H9 (cell line): ENCODE measurements at regions not wholly inside any gene's neighbourhood (a gene's known extent, or its start where the extent isn't known, plus 50 kb on each side); places are given as distances from the start of the nearest gene placed in this dataset.

ENCODE experiments used
- DNase-seq: peaks from one replicate; pipeline ENCODE4 v3.0.0-alpha.2; 2017
- H2AFZ ChIP-seq: one replicate; pipeline ENCODE4 v1.6.1; 2013; ENCODE audit warnings: mild to moderate bottlenecking, low read length, control low read depth, moderate library complexity
- H2AK5ac ChIP-seq: 2 replicates; pipeline ENCODE4 v1.6.1; 2013; ENCODE audit warnings: low read length, control low read depth, mixed read lengths; ENCODE audit not compliant: insufficient read length
- H2BK120ac ChIP-seq: one replicate; pipeline ENCODE4 v1.6.1; 2013; ENCODE audit warnings: low read depth, mild to moderate bottlenecking, low read length, control low read depth, inconsistent platforms; ENCODE audit not compliant: poor library complexity, severe bottlenecking
- H2BK12ac ChIP-seq: 2 replicates; pipeline ENCODE4 v1.6.1; 2013; ENCODE audit warnings: low read length, control low read depth, mixed read lengths, low read depth; ENCODE audit not compliant: insufficient read length
- H2BK15ac ChIP-seq: 2 replicates; pipeline ENCODE4 v1.6.1; 2013; ENCODE audit warnings: low read depth, low read length, control low read depth
- H2BK20ac ChIP-seq: one replicate; pipeline ENCODE4 v1.6.1; 2013; ENCODE audit warnings: low read depth, mild to moderate bottlenecking, low read length, control low read depth, inconsistent platforms; ENCODE audit not compliant: poor library complexity, severe bottlenecking
- H2BK5ac ChIP-seq: 2 replicates; pipeline ENCODE4 v1.6.1; 2013; ENCODE audit warnings: low read length, control low read depth, mixed read lengths; ENCODE audit not compliant: insufficient read length
- H3K14ac ChIP-seq: 2 replicates; pipeline ENCODE4 v1.6.1; 2013; ENCODE audit warnings: low read length, control low read depth; ENCODE audit not compliant: insufficient read depth
- H3K18ac ChIP-seq: 2 replicates; pipeline ENCODE4 v1.6.1; 2013; ENCODE audit warnings: low read depth, mild to moderate bottlenecking, mixed read lengths, low read length, control low read depth; ENCODE audit not compliant: insufficient read length
- H3K23ac ChIP-seq: 2 replicates; pipeline ENCODE4 v1.6.1; 2013; ENCODE audit warnings: low read length, control low read depth, mixed read lengths, low read depth; ENCODE audit not compliant: insufficient read length
- H3K23me2 ChIP-seq: 2 replicates; pipeline ENCODE4 v1.6.1; 2013; ENCODE audit warnings: low read depth, mild to moderate bottlenecking, mixed read lengths, low read length, control low read depth; ENCODE audit not compliant: insufficient read length, poor library complexity, severe bottlenecking
- H3K27ac ChIP-seq: 2 replicates; pipeline ENCODE4 v1.5.1; 2013; ENCODE audit warnings: low read length, control low read depth, mixed read lengths, low read depth; ENCODE audit not compliant: insufficient read length
- H3K27me3 ChIP-seq: 2 replicates; pipeline ENCODE4 v1.6.1; 2013; ENCODE audit warnings: low read length, control low read depth, inconsistent platforms; ENCODE audit not compliant: insufficient read depth
- H3K4ac ChIP-seq: 2 replicates; pipeline ENCODE4 v1.6.1; 2013; ENCODE audit warnings: low read depth, mild to moderate bottlenecking, control low read depth, inconsistent platforms, low read length, moderate library complexity
- H3K4me1 ChIP-seq: 2 replicates; pipeline ENCODE4 v1.6.1; 2013; ENCODE audit warnings: low read length, control low read depth, inconsistent platforms; ENCODE audit not compliant: insufficient read depth
- H3K4me2 ChIP-seq: 2 replicates; pipeline ENCODE4 v1.6.1; 2013; ENCODE audit warnings: low read length, control low read depth, mixed read lengths; ENCODE audit not compliant: insufficient read length, insufficient read depth
- H3K56ac ChIP-seq: 2 replicates; pipeline ENCODE4 v1.6.1; 2013; ENCODE audit warnings: low read depth, mild to moderate bottlenecking, mixed read lengths, low read length, control low read depth; ENCODE audit not compliant: insufficient read length
- H3K79me1 ChIP-seq: 2 replicates; pipeline ENCODE4 v1.6.1; 2013; ENCODE audit warnings: low read depth, mild to moderate bottlenecking, moderate library complexity, low read length, control low read depth, inconsistent platforms; ENCODE audit not compliant: insufficient read depth, poor library complexity, severe bottlenecking
- H3K79me2 ChIP-seq: 2 replicates; pipeline ENCODE4 v1.6.1; 2013; ENCODE audit warnings: low read length, control low read depth, inconsistent platforms; ENCODE audit not compliant: insufficient read depth
- H3K9ac ChIP-seq: 2 replicates; pipeline ENCODE4 v1.6.1; 2013; ENCODE audit warnings: low read length, control low read depth, mixed read lengths; ENCODE audit not compliant: insufficient read length; ENCODE audit errors: extremely low read depth
- H3K9me3 ChIP-seq: one replicate; pipeline ENCODE4 v1.6.1; 2013; ENCODE audit warnings: low read depth, low read length, inconsistent platforms; ENCODE audit not compliant: control insufficient read depth
- H3T11ph ChIP-seq: one replicate; pipeline ENCODE4 v1.6.1; 2013; ENCODE audit warnings: mild to moderate bottlenecking, low read length, control low read depth, inconsistent platforms
- H4K20me1 ChIP-seq: one replicate; pipeline ENCODE4 v1.6.1; 2013; ENCODE audit not compliant: control insufficient read depth, insufficient read length, insufficient read depth
- H4K5ac ChIP-seq: 2 replicates; pipeline ENCODE4 v1.6.1; 2013; ENCODE audit warnings: low read depth, mild to moderate bottlenecking, mixed read lengths, low read length, control low read depth; ENCODE audit not compliant: insufficient read length
- H4K8ac ChIP-seq: replicated peaks from 2 replicates; pipeline ENCODE4 v1.6.1; 2013; ENCODE audit warnings: low read length, control low read depth, mixed read lengths, low read depth; ENCODE audit not compliant: insufficient read length
- H4K91ac ChIP-seq: 2 replicates; pipeline ENCODE4 v1.6.1; 2013; ENCODE audit warnings: low read depth, mild to moderate bottlenecking, moderate library complexity, mixed read lengths, low read length, control low read depth; ENCODE audit not compliant: insufficient read length
- H3K27ac Mint-ChIP-seq, 3 experiments: 2 replicates in 2 of 3; 3 replicates in 1 of 3; pipeline ENCODE4 v1.8.0; 2020 to 2021; ENCODE audit warnings: mixed read lengths in 3 of 3, mild to moderate bottlenecking in 1 of 3, moderate library complexity in 1 of 3
- H3K27me3 Mint-ChIP-seq: 2 replicates; pipeline ENCODE4 v1.8.0; 2021; ENCODE audit warnings: low read depth, mild to moderate bottlenecking, moderate library complexity, mixed read lengths
- H3K36me3 Mint-ChIP-seq, 3 experiments: 2 replicates in 2 of 3; 3 replicates in 1 of 3; pipeline ENCODE4 v1.8.0; 2020 to 2021; ENCODE audit warnings: low read depth in 3 of 3, mixed read lengths in 3 of 3; ENCODE audit not compliant: insufficient read depth in 1 of 3
- H3K4me1 Mint-ChIP-seq, 2 experiments: 2 replicates each; pipeline ENCODE4 v1.8.0; 2020; ENCODE audit warnings: mixed read lengths in 2 of 2
- H3K4me3 Mint-ChIP-seq, 2 experiments: 2 replicates in 1 of 2; 3 replicates in 1 of 2; pipeline ENCODE4 v1.8.0; 2020 to 2021; ENCODE audit warnings: mild to moderate bottlenecking in 2 of 2, mixed read lengths in 2 of 2, moderate library complexity in 1 of 2
- H3K9me3 Mint-ChIP-seq, 2 experiments: 2 replicates in 1 of 2; 3 replicates in 1 of 2; pipeline ENCODE4 v1.8.0; 2020; ENCODE audit warnings: mild to moderate bottlenecking in 2 of 2, mixed read lengths in 2 of 2, moderate library complexity in 1 of 2
- WGBS: extraction: QIAGEN DNeasy Blood & Tissue Kit; methylation state at CpG from one replicate; pipeline ENCODE4 v1.1.7; 2013; ENCODE audit warnings: missing lambda C conversion rate, low lambda C conversion rate, mixed read lengths; ENCODE audit not compliant: insufficient read length; ENCODE audit errors: extremely low coverage; 5-methylcytosine and 5-hydroxymethylcytosine counted together
- TF ChIP-seq, protein P1 (sequence below): fragments of 200-600 bp; sonication (generic); conservative IDR thresholded peaks from 3 replicates; pipeline ENCODE4 v1.8.0; 2021; ENCODE audit warnings: antibody characterized with exemption, mild to moderate bottlenecking

DNA sequence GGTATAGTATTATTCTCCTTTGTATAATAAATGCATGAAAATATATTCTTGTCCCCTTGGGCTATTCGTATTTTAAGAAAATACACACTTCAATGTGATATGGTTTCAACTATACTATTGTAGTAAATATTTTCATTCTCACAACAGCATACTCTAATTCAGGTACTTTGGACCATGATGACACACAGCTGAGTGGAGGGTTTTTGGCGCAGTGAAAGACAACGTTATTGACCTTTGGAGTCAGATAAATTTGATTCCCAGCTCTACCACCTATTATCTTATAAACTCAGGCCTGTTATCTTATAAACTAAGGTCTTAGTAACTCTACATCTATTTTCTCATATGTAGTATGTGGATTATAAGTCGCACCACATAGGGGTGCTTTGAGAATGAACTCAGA, 895.9 kb upstream of the DDX18 start:
- Histone ChIP-seq H3T11ph (no peak overlapping the region), H2AK5ac (no peak overlapping the region), H3K27me3 (no peaks in the 10 kb centered on the region), H4K5ac (no peak overlapping the region), H3K79me2 (no peaks in the 10 kb centered on the region), H3K23me2 (no peaks in the 10 kb centered on the region), H2BK12ac (no peak overlapping the region), H3K4ac (no peak overlapping the region), H4K91ac (no peak overlapping the region), H2BK15ac (no peak overlapping the region), H3K4me1 (no peaks in the 10 kb centered on the region), H3K9ac (no peak overlapping the region), H3K23ac (no peak overlapping the region), H3K4me2 (no peak overlapping the region), H4K8ac (no peak overlapping the region), H3K14ac (no peak overlapping the region), H4K20me1 (no peaks in the 10 kb centered on the region), H3K56ac (no peak overlapping the region), H2BK20ac (no peak overlapping the region), H3K79me1 (no peaks in the 10 kb centered on the region), H2BK5ac (no peak overlapping the region), H2BK120ac (no peak overlapping the region), H3K18ac (no peak overlapping the region), H3K9me3 (no peaks in the 10 kb centered on the region), H3K27ac (no peak overlapping the region), H2AFZ (no peak overlapping the region)
- Mint-ChIP-seq H3K27me3 (no peaks in the 10 kb centered on the region), H3K9me3 (no peaks in the 10 kb centered on the region), H3K4me3 (no peak overlapping the region), H3K27ac (no peak overlapping the region), H3K4me1 (no peaks in the 10 kb centered on the region), H3K36me3 (no peaks in the 10 kb centered on the region)
- TF ChIP-seq, protein P1, sequence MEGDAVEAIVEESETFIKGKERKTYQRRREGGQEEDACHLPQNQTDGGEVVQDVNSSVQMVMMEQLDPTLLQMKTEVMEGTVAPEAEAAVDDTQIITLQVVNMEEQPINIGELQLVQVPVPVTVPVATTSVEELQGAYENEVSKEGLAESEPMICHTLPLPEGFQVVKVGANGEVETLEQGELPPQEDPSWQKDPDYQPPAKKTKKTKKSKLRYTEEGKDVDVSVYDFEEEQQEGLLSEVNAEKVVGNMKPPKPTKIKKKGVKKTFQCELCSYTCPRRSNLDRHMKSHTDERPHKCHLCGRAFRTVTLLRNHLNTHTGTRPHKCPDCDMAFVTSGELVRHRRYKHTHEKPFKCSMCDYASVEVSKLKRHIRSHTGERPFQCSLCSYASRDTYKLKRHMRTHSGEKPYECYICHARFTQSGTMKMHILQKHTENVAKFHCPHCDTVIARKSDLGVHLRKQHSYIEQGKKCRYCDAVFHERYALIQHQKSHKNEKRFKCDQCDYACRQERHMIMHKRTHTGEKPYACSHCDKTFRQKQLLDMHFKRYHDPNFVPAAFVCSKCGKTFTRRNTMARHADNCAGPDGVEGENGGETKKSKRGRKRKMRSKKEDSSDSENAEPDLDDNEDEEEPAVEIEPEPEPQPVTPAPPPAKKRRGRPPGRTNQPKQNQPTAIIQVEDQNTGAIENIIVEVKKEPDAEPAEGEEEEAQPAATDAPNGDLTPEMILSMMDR, result no peak
- no CpG with 5 or more reads among the region's 4 CpGs for WGBS
- DNase-seq, result no peak
